ENCODE measurements at regions not wholly inside any gene's neighbourhood (a gene's known extent, or its start where the extent isn't known, plus 50 kb on each side); places are given as distances from the start of the nearest gene placed in this dataset.
"Not testable (repeated sequence)": the region's sequence is repeated elsewhere in the genome, so short reads cannot be mapped to it uniquely, and the experiment has no call there.

DNA sequence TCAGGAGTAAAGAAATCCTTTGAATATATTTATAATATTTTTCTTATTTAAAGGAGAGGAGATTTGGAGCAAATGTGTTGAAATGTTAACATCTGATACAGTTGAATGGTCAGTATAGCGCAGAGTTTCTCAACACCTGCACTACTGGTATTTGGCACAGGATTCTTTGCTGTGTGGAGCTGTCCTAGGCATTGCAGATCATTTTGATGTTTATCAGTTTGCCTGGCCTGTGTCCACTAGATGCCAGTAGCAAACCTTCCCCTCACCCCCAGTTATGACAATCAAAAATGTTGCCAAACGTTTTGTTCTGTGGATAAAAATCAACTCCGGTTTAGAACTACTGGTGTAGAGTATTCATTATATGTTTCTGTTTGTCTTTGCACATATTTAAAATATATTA, 765.3 kb upstream of the SLIT2 start:
- DNase-seq: no peak

DNA sequence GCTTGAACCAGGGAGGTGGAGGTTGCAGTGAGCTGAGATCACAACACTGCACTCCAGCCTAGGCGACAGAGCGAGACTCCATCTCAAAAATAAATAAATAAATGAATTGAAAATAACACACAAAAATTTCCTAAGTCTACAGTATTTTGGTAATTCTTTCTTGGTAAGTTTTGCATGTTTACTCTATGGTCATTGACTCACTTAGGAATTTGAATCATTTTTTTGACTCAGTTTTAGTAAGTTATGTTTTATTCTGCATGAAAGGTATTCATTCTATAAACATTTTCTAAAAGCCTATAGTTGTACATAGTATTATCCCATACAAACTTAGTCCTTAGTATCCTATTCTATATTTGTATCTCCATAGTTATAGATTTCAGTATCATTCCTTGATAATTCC, 772.9 kb upstream of the SLIT2 start:
- no peak for DNase-seq

DNA sequence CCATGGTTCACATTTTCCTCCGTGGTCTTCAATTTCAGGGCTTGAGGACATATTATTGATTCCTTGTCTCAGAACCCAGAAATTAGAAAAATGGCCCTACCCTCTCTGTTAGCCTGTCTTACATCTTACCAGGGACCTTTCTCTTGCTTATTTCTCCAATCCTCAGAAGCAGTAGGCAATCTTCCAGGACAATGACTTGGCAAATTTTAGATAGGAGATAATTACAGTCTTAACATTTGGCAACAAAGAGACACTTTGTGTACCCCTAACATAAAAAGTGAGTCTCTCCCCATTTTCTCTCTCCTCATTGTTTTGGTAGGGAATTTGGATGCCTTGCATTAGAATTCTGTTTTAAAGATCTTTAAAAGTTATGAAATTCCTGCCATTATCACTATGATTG, 778.1 kb upstream of the SLIT2 start:
- no peak for DNase-seq

DNA sequence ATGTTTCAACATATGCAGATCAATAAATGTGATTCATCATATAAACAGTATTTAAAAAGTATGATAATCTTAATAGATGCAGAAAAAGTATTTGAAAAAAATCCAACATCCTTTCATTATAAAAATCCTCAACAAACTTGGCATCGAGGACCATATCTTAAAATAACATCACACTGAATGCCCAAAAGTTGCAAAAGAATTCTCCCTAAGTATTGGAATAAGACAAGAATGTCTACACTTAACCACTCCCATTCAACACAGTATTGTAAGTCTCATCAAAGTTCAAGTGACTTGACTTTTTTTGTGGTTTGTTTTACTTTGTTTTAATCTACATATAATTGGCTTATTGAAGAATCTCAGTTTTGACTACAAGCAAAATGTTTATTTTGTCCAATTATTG, 779.0 kb upstream of the SLIT2 start:
- no peak for DNase-seq

DNA sequence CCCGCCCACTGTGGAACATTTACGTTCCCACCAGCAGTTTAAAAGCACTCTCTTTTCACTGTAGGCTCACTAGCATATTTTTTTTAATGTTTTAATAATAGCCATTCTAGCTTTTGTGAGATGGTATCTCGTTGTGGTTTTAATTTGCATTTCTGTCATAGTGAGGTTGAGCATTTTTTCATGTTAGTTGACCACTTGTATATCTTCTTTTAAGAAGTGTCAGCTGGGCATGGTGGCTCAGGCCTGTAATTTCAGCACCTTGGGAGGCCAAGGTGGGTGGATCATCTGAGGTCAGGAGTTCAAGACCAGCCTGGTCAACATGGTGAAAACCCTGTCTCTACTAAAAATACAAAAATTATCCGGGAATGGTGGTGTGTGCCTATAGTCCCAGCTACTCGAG, 781.7 kb upstream of the SLIT2 start:
- not testable (repeated sequence) for DNase-seq

DNA sequence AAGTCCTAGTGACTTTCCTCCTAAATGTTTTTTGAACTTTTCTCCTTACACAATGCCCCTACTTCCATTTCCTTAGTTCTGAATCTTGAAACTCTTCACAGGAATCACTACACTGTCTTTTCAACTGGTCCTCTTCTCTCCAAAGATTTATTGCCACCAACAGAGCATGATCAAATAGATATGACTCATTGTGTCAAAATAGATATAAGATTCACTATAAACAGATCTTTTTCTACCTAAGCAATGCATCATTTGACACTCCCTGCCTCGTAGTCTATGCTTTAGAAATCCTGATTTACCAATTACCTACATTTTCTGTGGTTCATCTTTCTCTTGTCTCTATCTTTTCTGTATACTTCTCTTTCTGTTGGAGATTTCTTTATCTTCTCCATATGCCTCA, 789.6 kb upstream of the SLIT2 start:
- DNase-seq: no peak

DNA sequence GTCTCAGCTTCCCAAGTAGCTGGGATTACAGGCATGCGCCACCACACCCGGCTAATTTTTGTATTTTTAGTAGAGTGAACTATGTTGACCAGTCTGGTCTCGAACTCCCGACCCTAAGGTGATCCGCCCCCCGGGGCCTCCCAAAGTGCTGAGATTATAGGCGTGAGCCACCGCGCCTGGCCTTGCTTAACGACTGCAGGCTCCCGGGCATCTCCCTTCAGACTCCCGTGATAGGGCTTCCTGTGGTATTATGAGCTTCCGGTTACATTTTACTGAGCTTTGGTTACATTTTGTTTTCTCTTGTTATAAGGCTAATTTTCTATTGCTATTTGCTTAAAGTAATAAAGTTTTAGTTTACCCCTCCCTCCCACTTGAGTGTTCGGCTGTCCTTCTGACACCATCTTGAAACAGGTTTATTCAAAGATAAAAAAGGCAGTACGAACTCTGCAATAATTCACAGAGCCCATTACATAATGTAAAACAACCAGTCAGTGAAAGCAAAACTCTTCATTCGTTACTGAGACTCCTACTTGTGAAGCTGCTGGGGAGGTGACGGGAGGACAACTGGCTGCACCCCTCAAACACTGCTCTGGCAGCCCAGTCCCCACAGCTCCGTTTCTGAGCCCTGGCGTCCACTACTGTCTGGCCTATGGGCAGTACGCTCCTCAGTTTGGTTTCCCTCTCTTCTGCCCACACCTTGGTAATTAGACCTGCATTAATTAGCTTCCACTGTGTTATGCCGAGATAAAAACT, 795.7 kb upstream of the SLIT2 start:
- peak; percentile 6 for DNase-seq

DNA sequence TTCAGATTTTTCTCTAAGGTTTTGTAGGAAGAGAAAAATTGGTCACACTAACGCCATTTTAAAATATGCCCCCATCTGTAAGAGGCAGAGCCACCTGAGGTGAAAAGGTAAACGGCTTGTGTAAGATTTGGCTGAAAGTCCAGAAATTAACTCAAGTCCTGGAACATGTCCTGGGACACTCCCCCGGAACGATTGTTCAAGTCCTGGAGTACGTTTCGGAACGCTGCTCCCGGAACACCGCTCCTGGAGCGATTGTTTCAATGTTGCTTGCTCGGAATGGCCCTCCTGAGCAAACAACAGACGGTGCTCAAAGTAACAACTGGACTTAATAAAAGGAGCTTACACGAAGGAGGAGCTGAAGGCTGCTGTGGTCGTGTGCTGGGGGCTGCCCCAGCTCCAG, 796.5 kb upstream of the SLIT2 start:
- DNase-seq: peak; percentile 13

DNA sequence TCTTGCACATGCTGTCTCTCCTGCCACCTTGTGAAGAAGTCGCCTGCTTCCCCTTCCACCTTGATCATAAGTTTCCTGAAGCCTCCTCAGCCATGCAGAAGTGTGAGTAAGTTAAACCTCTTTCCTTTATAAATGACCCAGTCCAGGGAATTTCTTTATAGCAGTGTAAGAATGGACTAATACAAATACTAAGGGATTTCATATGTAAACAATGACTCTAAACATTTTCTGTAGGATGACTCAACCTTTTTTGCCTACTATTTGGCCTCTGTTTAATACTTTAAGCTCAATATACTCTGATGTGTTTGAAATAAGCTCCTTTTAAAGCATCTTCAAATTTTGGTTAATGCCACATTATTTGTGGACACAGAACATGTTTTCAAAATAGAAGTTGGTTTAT, 813.5 kb upstream of the SLIT2 start:
- DNase-seq: no peak

DNA sequence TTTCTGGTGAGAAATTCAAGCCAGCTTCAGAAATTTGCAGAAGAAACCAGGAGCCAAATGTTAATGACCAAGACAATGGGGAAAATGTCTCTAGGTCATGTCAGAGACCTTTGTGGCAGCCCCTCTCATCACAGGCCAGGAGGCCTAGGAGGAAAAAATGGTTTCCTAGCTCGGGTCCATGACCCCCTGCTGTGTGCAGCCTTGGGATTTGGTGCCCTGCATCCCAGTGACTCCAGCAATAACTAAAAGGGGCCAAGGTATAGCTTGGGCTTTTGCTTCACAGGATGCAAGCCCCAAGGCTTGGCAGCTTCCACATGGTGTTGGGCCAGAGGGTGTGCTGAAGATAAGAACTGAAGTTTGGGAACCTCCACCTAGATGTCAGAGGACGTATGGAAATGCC, 814.7 kb upstream of the SLIT2 start:
- no peak for DNase-seq

DNA sequence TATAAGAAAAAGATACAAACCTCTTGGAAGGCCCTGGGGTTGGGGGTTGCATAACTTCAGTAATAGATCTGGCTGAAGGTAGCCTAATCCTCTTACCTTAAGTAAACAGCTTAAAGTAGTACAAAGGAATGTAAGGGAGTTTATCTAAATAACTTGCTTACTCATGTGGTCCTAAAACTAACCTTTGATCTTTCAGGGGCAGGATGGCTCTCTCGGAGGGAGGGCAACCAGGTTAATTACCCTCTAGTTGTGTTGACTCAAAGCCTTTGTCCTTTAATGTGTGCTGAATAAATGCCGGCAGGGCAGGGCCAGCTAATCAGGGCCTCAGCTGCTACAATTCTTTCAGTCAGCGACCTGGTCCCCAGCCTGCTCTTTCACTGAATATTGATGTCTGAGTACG, 822.0 kb upstream of the SLIT2 start:
- no peak for DNase-seq

DNA sequence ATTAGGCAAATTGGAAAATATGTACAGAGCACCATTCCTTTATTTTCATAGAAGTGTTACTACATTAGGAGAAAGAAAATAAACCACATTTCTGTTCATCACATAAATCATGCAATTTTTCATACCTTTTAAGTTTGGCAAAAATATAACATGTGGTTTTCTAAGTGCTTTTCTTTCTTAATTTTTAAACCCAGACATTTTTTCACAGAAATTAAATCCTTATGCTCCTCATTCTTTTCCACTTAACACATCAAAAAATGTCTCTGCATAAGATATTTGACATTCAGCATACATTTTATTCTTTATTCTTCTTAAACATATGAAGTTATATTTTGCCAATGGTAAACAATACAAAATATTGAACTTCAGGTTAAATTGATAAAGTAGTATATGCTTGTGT, 826.6 kb upstream of the SLIT2 start:
- DNase-seq: no peak

DNA sequence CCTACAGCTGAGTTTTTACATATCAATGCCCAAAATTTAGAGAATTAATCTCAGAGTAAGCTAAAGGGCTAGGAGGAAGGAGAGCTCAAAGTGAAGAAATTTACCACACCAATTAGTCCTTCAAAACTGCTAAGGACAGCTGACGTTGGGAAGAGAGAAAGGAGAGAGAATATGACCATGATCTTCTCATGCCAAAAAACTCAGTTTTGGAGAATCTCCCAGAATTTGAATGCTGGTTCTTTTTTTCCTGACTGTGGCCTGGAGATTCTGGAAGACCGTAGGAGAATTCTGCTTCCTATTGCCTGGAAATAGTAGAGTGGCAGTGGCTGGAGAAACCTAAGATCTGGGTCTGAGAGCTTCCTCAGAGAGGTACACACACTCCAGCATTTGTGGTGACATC, 834.4 kb upstream of the SLIT2 start:
- no peak for DNase-seq

DNA sequence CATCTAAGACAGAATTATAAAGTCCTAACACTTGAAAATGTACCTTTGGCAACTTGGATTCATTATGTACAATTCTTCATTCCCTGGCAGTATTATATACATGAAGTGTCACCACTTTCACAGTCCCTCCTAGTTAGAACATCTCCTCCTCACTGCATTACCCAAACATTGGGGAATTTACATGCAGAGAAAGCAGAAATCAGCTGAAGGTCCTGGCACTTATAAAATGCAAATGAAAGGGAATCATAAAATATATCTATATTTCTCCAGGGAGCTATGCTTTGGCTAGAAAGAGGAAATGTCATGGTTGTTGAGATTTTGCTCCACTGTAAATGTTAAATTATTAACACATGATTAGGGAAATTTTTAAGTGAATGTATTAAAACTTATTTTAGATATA, 835.6 kb upstream of the SLIT2 start:
- DNase-seq: no peak

DNA sequence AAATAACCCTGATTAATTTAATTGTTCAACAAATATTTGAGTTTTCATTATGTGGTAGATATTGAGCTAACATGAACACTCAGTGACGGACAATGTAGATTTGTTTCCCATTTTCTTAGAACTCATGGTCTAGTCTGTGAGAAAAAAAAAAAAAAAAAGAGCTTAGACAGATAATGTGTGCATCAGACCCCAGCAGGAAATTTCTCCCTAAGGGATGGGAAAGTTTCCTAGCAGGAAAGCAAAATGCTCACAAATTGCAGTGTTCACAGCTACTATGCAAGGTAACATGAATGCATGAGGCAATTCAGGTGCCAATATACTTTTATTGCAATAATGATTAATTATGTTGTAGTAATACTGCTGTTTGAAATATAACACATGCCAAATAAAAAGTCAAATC, 843.2 kb upstream of the SLIT2 start:
- DNase-seq: no peak

DNA sequence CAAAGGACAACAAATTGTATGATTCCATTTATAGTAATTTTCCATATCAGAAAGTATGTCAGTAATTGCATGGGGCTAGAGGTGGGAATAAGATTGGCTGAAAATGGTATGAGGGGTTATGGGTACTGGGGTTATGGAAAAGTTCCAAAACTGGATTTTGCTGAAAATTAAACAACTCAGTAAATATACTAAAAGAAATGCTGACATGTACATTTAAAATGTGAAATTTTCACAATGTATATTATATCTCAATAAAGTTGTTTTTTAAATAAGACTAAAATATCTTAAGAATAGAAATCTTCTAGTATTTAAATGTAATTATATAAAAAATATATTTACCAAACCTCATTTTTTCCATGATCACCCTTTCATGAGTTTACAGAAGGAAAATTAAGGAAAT, 844.9 kb upstream of the SLIT2 start:
- DNase-seq: no peak

DNA sequence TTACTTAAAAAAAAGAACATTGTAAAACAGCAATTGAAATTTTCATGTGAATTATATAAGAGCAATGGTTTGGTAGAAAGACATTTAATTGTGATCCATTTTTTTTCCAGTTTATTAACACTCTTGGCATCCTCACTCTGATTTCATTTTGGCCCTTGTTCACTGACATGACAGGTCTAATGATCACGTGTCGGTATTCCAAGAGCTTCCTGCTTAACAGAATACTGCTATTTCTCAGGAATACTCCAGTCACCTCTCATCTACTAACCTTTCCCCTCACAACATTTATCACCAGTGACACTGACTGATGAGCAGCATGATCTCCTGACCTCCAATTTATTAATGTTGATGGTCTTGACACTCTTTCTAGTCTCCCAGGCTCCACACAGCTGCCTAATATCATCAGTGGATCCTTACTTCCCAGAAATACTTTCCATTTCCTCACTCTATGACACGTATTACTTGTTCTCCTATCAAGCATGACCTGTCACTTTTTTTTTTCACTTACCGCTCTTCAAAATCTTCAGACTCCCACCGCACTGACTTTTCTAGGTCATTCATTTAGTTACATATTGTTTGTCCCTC, 847.8 kb upstream of the SLIT2 start:
- DNase-seq: no peak

DNA sequence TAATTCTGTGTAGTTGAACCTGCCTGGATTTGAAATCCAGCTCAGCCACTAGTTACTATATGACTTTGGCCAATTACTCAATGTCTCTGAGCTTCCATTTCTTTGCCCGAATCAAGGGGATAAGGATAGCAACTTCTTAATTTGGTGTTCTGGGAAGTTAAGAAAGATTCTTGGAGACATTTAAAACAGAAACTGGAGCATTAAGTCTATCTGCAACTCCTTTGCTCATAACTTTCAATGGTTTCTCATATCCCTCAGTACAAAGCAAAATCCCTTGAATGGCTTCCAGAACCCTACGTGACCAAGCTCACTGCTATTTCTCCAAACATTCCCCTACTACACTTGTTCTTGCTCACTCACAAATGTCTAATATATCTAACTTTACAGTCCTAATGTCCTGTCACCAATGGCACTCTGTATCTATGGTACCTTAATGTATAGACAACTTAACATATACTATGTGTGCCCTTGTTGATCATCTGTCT, 849.1 kb upstream of the SLIT2 start:
- no peak for DNase-seq

DNA sequence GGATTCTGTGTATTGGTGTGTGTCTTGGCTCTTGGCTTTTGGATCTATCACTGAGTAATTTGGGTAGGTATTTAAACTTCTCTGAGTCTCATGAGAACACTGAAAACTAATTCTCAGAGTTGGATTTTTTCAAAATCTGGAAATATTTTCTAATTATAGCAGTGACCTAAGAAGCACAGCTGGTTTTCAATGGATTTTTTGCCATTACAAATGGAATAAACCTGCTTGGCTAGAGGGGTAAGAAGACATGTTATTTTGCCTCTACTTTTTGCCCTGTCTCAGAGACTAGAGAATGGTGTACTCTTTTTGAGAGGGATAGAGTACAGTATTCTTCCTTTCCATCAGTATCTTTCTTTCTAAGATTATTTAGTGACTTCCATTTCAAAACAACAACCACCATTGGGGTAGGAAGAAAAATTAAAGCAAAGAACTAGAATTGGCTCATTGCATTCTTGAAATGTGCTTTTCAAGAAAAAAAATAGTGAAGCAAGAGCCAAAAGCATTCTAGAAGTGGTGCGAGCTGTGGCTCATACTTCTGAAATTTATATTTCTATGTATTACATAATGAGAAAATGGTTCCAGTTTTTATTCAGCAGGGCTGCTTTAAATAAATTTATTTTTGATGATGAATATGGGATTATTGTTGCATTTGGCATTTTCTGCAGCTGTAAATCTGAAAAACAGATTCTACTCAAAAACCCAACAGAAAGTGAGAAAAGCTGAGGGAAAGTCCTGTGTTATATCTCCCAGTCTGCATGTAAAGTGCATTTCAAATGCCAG, 850.2 kb upstream of the SLIT2 start:
- no peak for DNase-seq

DNA sequence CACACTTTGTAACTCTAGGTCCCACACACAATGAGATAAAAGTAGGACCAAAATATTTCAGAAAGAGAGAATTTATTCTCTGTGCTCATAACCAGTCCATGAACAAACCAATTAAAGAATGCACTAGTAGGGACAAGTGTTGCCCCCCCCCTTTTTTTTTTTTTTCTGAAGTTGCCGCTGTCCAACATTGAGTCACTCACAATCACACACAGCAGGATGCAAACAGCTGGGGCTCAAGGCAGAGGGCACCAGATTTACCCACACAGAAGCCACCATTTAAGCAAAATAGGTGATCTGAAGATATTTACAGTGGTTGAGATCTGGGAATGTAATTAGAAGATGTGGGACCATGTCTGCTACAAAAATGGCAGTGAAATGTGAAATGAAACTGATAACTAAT, 850.9 kb upstream of the SLIT2 start:
- DNase-seq: no peak

DNA sequence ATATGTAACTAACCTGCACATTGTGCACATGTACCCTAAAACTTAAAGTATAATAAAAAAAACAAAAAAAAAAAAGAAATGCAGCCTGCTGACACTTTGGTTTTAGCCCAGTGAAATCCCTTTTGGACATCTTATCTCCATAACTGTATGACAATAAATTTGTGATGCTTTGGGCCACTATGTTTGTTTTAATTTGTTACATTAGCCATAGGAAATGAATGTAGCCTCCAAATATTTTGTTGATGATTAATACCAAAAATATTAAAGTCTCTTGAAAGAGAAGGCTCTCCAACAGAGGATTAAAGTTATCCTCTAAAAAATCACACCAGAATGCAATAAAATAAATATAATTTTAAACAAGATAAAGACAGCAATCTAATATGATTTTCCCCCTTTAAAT, 852.7 kb upstream of the SLIT2 start:
- no peak for DNase-seq

DNA sequence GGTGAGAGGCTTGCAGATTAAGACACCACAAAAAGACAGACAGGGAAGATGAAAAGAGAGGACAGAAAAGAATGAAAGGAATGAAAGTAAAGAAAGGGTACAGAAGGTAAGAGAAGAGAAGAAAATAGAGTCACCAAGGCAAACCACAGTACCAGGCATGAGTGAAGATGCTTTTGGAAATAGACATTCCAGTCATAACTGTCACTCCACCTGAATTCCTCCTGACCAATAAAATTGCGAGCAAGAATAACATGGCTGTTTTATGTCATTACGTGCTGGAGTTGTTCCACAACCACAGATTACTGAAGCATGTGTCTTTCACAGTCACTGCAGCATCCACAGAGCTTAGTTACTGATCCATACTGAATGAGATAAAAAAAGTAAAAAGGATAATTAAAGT, 864.9 kb upstream of the SLIT2 start:
- no peak for DNase-seq

DNA sequence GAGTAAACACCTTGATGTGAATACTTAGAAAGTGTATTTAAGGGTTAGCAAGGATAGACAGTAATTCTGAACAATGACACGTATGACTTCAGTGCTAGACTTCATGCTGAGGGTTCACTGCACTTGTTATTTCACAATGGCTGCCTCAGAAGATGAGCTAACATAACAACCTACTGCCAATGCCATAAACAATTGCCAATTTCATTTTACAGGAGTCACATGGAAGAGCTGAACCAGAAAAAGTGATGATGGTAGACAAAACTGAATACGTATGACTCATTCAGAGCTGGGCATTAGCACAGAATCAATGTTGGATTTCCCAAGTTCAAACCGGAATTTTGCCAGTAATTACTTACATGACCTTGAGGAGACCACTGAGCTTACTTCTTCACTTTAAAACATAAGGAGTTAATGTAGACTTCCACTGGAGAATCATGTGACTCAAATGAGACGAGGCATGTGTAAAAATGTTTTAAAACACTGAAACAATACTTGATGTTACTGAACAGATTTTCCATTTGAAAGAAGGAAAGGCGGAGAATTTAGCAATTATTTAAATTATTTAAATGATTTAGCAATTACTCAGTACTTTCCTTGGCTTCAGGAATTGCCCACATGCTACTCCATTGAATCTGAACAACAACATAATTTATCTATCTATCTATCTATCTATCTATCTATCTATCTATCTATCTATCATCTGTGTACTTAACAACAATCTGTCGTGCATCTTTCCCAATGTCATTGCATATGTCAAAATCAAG, 868.5 kb upstream of the SLIT2 start:
- no peak for DNase-seq

DNA sequence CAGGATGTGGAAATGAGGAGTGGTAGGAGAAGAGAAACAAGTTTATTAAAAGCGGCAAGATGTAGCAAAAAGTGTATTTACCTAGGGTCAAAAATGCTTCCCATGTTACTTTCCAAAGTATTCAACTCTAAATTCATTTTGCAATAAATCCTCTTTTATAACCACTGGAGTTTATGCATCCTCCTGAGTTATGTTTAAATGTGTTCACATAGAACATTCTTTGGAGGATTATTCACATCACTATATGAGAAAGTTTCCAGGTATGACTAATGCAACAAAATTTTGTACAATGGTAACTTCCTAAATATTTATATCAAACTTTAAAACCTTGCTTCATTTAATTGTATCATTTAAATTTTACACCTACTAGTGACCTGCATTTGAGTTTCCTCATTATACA, 870.6 kb upstream of the SLIT2 start:
- no peak for DNase-seq

All from NCI-H510A (cell line).